ENCODE measurements at regions not wholly inside any gene's neighbourhood (a gene's known extent, or its start where the extent isn't known, plus 50 kb on each side); places are given as distances from the start of the nearest gene placed in this dataset.

DNA sequence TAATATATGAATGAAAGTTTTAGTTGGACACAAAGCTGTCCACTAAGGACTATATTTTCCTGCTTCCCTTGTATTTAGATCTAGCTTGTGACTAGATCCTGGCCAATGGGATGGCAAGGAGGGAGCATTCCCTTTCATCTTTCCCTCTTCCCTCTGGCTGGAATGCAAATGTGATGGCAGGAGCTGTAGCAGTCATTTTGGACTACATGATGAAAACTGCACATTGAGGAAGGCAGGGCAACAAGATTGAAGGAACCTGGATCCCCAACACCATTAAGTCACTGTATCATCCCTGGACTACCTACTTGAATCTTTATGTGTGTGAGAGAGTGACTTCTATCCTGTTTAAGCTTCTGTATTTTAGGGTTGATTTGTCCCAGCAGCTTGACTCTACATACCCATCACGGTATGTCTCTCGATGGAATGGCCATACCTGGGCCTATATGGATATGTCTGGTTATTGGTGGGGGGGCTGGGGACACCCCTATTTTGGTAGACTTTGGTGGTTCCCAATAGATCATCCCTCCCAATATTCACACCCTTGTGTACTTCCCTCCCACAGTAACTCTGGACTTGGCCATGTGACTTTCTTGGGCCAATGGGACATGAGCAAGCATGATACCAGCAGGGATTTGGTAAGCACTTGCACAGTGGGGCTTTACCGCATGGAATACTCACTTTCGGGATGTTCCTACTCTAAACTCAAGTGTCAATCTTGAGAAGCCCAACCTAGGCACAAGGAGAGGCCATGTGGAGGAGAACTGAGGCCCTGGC, 128.5 kb downstream of the VEGFA start:
- H3K36me3 ChIP-seq (ENCODE audit: control insufficient read depth, insufficient read depth, low read length), result no peaks in the 10 kb centered on the region
- TF ChIP-seq, protein P1, sequence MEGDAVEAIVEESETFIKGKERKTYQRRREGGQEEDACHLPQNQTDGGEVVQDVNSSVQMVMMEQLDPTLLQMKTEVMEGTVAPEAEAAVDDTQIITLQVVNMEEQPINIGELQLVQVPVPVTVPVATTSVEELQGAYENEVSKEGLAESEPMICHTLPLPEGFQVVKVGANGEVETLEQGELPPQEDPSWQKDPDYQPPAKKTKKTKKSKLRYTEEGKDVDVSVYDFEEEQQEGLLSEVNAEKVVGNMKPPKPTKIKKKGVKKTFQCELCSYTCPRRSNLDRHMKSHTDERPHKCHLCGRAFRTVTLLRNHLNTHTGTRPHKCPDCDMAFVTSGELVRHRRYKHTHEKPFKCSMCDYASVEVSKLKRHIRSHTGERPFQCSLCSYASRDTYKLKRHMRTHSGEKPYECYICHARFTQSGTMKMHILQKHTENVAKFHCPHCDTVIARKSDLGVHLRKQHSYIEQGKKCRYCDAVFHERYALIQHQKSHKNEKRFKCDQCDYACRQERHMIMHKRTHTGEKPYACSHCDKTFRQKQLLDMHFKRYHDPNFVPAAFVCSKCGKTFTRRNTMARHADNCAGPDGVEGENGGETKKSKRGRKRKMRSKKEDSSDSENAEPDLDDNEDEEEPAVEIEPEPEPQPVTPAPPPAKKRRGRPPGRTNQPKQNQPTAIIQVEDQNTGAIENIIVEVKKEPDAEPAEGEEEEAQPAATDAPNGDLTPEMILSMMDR (IDR thresholded peaks at IDR 0.05; ENCODE audit: insufficient read depth, low read length, poor library complexity, severe bottlenecking), result no peak
- no peak for DNase-seq (ENCODE audit: low read depth)
- no peak overlapping the region for H3K4me3 ChIP-seq (ENCODE audit: low read depth, low read length)
- no peaks in the 10 kb centered on the region for H3K27me3 ChIP-seq (ENCODE audit: control insufficient read depth, insufficient read depth, low read length)

DNA sequence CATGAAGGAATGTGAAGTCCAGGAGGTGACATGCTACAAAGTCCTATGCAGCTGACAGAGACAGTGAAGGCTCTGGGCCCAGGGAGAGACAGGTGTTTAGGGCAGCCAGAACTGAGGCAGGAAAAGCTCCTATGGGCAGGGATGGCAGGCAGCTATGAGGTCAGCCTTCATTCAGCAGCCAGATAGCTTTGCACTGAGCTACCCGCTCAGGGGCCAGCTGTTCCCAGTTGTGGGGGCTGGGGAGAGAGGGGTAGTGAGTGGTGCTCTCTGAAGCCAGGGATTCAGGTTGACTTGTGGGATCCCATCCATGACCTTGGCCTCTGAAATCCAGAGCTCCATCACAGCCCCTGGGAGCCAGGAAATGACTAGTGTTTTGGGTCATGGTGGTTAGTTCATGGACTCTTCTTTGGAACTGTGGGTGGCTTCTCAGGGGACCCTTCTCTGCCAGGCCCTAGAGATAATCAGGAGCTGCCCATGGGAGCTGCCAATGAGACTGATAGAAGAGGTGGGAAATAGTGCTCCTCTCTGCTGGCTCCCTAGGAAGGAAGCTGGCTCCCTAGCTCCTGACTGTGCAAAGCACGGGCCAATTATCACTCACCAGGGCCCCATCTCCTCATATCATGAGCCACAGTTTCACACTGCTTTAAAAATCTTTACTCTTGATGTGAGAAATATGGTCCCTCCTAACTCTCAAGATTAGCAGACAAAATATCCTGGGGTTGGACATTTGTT, 127.7 kb downstream of the VEGFA start:
- TF ChIP-seq, protein P1 (IDR thresholded peaks at IDR 0.05; ENCODE audit: insufficient read depth, low read length, poor library complexity, severe bottlenecking), result no peak
- DNase-seq (ENCODE audit: low read depth), result no peak
- Histone ChIP-seq H3K36me3 (ENCODE audit: control insufficient read depth, insufficient read depth, low read length) (no peaks in the 10 kb centered on the region), H3K27me3 (ENCODE audit: control insufficient read depth, insufficient read depth, low read length) (no peaks in the 10 kb centered on the region), H3K4me3 (ENCODE audit: low read depth, low read length) (no peak overlapping the region)

DNA sequence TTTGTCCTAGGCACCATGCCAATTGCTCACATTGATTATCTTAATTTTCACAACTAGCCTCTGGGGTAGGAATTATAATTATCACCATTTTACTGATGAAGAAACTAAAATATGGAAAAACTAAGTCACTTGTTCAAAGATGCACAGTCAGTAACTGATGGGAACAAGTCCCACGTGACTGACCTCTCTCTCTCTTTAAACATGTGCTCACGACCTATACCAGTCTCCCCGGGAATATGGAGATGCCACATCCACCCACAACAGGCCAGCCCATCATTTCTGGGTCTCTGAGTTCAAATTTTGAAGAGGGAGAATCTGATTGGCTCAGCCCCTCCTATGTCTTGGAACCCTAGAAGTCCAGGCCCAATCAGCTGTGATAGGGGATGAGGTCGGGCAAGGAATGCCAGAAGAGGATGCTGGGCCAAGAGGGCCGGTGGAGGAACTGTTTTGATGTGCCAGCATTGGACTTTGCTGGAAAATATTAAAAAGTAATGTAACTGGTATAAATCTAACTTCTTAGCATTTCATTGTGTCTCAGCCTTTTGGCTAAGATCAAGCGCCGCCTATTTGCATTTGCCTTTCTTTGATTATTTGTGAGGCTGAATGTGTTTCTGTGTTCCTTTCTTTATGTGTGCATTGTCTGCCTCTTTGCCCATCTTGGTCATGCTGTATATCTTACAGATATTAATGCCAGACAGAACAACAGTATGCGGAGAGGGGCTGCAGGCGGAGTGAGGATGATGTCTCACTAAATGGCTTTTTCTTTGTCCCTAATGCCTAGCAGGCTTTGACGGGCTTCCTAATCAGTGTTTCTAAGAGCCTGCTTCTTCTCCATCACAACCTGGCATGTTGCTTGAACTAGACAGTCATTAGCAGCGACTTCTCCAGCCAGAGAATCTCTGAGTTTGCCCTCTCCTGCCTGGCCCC, 126.6 kb downstream of the VEGFA start:
- no peaks in the 10 kb centered on the region for H3K36me3 ChIP-seq (ENCODE audit: control insufficient read depth, insufficient read depth, low read length)
- TF ChIP-seq, protein P1 (IDR thresholded peaks at IDR 0.05; ENCODE audit: insufficient read depth, low read length, poor library complexity, severe bottlenecking), result no peak
- no peak for DNase-seq (ENCODE audit: low read depth)
- H3K4me3 ChIP-seq (ENCODE audit: low read depth, low read length), result no peak overlapping the region
- no peaks in the 10 kb centered on the region for H3K27me3 ChIP-seq (ENCODE audit: control insufficient read depth, insufficient read depth, low read length)

DNA sequence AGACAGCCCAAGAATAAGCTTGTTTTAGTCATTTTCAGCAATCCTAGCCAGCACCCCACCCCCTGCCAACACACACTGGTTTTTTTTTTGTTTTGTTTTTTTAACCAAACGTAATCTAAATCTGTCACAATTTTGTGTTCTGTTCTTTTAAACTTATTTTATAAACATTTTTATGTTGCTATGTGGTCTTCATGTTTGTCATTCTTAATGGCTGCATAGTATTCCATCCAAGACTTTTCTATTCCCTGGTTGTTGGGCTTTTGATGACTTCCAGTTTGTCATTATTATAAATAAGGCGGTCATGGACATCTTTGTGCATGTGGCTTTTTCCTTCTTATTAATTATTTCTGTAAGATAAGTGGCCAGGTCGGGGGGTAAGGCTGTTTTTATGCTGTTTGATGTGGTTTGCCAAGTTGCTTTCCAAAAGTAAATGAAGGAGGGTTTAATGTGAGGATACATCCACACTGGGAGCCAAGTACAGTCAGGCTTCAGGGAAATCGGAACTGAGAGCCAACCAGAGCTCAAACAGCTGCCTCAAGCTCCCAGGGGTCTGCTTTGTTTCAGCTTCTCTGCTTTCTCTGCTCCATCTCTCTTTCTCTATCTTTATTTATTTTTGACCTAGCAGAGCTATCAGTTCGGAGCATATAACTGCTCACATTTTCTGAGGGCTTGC, 125.8 kb downstream of the VEGFA start:
- no peaks in the 10 kb centered on the region for H3K36me3 ChIP-seq (ENCODE audit: control insufficient read depth, insufficient read depth, low read length)
- H3K4me3 ChIP-seq (ENCODE audit: low read depth, low read length), result no peak overlapping the region
- peaks cover 1% of the 10 kb centered on the region for H3K27me3 ChIP-seq (ENCODE audit: control insufficient read depth, insufficient read depth, low read length)
- no peak for DNase-seq (ENCODE audit: low read depth)
- TF ChIP-seq, protein P1 (IDR thresholded peaks at IDR 0.05; ENCODE audit: insufficient read depth, low read length, poor library complexity, severe bottlenecking), result no peak

DNA sequence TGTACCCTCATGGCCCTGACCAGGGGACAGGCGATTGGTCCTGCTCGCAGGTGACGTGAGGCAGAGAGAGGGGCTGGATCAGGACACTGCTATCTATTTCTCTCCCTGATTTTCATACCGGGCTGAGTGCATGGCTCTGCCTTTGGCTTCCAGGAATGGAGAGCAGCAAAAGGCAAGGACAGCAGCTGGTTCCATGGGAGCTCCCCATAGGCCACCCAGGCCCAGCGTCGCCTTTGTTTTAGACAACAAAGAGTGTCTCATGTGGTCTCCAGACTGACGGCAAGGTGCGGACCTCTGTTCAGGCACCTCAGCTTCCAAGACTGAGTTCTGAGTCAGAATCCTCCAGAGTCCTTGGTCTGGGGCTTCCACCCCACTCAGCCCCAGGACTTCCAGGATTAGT, 123.1 kb downstream of the VEGFA start:
- Histone ChIP-seq H3K36me3 (ENCODE audit: control insufficient read depth, insufficient read depth, low read length) (no peaks in the 10 kb centered on the region), H3K27me3 (ENCODE audit: control insufficient read depth, insufficient read depth, low read length) (peaks cover 6% of the 10 kb centered on the region), H3K4me3 (ENCODE audit: low read depth, low read length) (no peak overlapping the region)
- no peak for DNase-seq (ENCODE audit: low read depth)
- TF ChIP-seq, protein P1 (IDR thresholded peaks at IDR 0.05; ENCODE audit: insufficient read depth, low read length, poor library complexity, severe bottlenecking), result no peak
